Activated T-helper 2 cell treated with anti-CD3 and anti-CD28 coated beads, Interferon-gamma antibody, Interleukin-2, Interleukin-4, amounts not matched to agents 10 μg/mL and 5 μg/mL and 100 μg/mL, durations not matched to agents 14 hours and 24 hours and 36 hours (primary cell): ENCODE measurements at regions not wholly inside any gene's neighbourhood (a gene's known extent, or its start where the extent isn't known, plus 50 kb on each side); places are given as distances from the start of the nearest gene placed in this dataset.
"Not testable (repeated sequence)": the region's sequence is repeated elsewhere in the genome, so short reads cannot be mapped to it uniquely, and the experiment has no call there.

ENCODE experiments used
- DNase-seq: peaks from one replicate; pipeline ENCODE4 v3.0.0; 2021; ENCODE audit warnings: low spot score
- H3K27ac Mint-ChIP-seq: one replicate; pipeline ENCODE4 v1.8.0; 2021; ENCODE audit warnings: mixed read lengths
- H3K27me3 Mint-ChIP-seq: one replicate; pipeline ENCODE4 v1.8.0; 2021; ENCODE audit warnings: low read depth, mixed read lengths
- H3K36me3 Mint-ChIP-seq: one replicate; pipeline ENCODE4 v1.8.0; 2021; ENCODE audit warnings: low read depth, mixed read lengths
- H3K4me1 Mint-ChIP-seq: one replicate; pipeline ENCODE4 v1.8.0; 2021; ENCODE audit warnings: low read depth, mixed read lengths
- H3K4me3 Mint-ChIP-seq: one replicate; pipeline ENCODE4 v1.8.0; 2021; ENCODE audit warnings: low read depth, mild to moderate bottlenecking, moderate library complexity, mixed read lengths
- H3K9me3 Mint-ChIP-seq: one replicate; pipeline ENCODE4 v1.8.0; 2021; ENCODE audit warnings: mixed read lengths
- intact Hi-C: fragments of 100-400 bp; cut with micrococcal nuclease; formaldehyde crosslinking; loops from one replicate; pipeline ENCODE4 v1.15.1; 2023

GRCh38 chr11:96481771-96482170, 92.0 kb downstream of the JRKL start:
- no peaks in the 10 kb centered on the region for H3K27me3 Mint-ChIP-seq
- no peak overlapping the region for H3K27ac Mint-ChIP-seq
- intact Hi-C loops: no loop called here
- H3K4me3 Mint-ChIP-seq: no peak overlapping the region
- DNase-seq: no peak
- H3K4me1 Mint-ChIP-seq: no peaks in the 10 kb centered on the region
- H3K9me3 Mint-ChIP-seq: no peaks in the 10 kb centered on the region
- no peaks in the 10 kb centered on the region for H3K36me3 Mint-ChIP-seq

- no peaks in the 10 kb centered on the region for H3K27me3 Mint-ChIP-seq
- no peak for DNase-seq
- H3K4me1 Mint-ChIP-seq: no peaks in the 10 kb centered on the region
- no peaks in the 10 kb centered on the region for H3K36me3 Mint-ChIP-seq
- no peaks in the 10 kb centered on the region for H3K9me3 Mint-ChIP-seq
- intact Hi-C loops: no loop called here
- H3K27ac Mint-ChIP-seq: no peak overlapping the region
- no peak overlapping the region for H3K4me3 Mint-ChIP-seq
Observed at GRCh38 chr11:96482193-96482592, 92.4 kb downstream of the JRKL start.

DNA sequence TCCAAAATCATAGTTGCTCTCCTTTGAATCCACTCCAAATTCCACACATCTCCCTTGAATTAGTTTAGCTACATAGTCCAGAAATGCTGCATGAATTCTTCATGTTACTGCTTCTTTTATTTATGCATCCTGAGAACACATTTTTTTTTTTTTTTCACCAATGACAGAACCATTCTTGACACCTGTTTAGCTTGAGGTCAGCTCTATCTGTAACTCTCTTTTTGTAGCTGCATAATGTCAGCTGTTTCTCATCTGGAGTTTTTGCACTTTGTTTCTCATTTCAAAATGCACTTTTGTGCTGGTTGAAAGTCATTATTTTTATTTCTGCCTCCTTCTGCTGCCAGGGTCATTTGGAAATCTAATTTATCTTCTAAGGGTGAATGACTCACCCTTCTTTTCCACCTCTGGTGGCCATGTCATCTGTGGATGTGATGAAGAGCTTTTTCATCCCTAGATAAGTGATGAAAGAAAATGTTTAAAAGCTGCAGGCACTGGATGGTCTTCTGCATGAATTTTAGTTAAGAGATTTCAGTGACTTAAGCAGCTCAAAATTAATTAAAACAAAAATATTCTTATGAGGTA, 93.7 kb downstream of the JRKL start:
- intact Hi-C loops: no loop called here
- H3K9me3 Mint-ChIP-seq: no peaks in the 10 kb centered on the region
- H3K27ac Mint-ChIP-seq: no peak overlapping the region

GRCh38 chr11:96484361-96484760, 94.5 kb downstream of the JRKL start:
- H3K27ac Mint-ChIP-seq: no peak overlapping the region
- no peaks in the 10 kb centered on the region for H3K4me1 Mint-ChIP-seq
- peaks cover 4% of the 10 kb centered on the region for H3K27me3 Mint-ChIP-seq
- intact Hi-C loops: no loop called here
- H3K4me3 Mint-ChIP-seq: no peak overlapping the region
- H3K36me3 Mint-ChIP-seq: no peaks in the 10 kb centered on the region
- no peak for DNase-seq
- H3K9me3 Mint-ChIP-seq: no peaks in the 10 kb centered on the region

More for the DNA sequence above, 93.7 kb downstream of the JRKL start:
- Mint-ChIP-seq H3K4me1 (no peaks in the 10 kb centered on the region), H3K4me3 (no peak overlapping the region), H3K27me3 (peaks cover 4% of the 10 kb centered on the region), H3K36me3 (no peaks in the 10 kb centered on the region)
- no peak for DNase-seq

- DNase-seq: no peak
- Mint-ChIP-seq H3K4me3 (no peak overlapping the region), H3K4me1 (no peaks in the 10 kb centered on the region), H3K27me3 (peaks cover 4% of the 10 kb centered on the region), H3K27ac (no peak overlapping the region), H3K36me3 (no peaks in the 10 kb centered on the region), H3K9me3 (no peaks in the 10 kb centered on the region)
- intact Hi-C loops: no loop called here
Observed at GRCh38 chr11:96486890-96487611, 97.2 kb downstream of the JRKL start.

GRCh38 chr11:96488911-96489310, 99.1 kb downstream of the JRKL start:
- H3K4me1 Mint-ChIP-seq, H3K9me3 Mint-ChIP-seq, H3K36me3 Mint-ChIP-seq, H3K4me3 Mint-ChIP-seq, DNase-seq, intact Hi-C loops, H3K27ac Mint-ChIP-seq, H3K27me3 Mint-ChIP-seq: not testable (repeated sequence)

DNA sequence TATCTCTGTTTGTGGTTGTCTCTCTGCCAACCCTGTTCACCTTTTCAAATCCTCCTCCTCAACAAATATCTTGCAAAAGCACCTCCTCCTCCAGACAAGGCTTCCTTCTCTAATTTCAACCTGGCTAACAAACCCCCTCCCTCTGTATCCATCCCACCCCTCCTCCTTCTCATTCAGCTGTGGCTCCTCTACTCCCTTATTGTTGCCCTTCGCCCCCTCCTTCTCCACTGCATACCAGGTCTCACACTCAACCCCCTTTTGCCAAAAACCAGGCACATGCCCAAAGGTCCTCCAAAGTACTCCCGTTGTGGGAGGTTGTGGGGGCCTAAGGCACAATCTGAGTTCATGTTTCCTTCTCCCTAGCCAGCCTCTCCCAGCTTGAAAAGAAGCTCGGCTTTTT, 110.6 kb downstream of the JRKL start:
- no peaks in the 10 kb centered on the region for H3K27me3 Mint-ChIP-seq
- DNase-seq: no peak
- no peaks in the 10 kb centered on the region for H3K9me3 Mint-ChIP-seq
- no peak overlapping the region for H3K27ac Mint-ChIP-seq
- H3K4me1 Mint-ChIP-seq: no peaks in the 10 kb centered on the region
- intact Hi-C loops: no loop called here
- no peaks in the 10 kb centered on the region for H3K36me3 Mint-ChIP-seq
- H3K4me3 Mint-ChIP-seq: no peak overlapping the region

DNA sequence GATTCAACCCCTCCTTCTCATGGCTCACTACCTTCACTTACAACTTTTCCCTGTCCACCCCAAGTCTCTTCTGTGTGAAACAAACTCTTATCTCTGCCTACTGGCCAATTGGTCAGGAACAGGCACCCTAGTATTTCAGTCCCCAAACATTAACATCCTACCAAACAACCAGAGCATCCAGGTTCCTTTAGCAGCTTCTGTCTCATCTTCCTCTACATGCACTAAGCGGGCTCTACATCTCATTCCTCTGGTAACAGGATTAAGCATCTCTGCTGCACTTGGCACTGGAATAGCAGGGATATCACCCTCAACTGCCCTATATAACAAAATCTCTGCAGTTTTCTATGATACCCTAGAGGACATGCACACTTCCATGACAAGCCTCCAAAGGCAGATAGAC, 116.2 kb downstream of the JRKL start:
- DNase-seq: no peak
- no peak overlapping the region for H3K27ac Mint-ChIP-seq
- H3K9me3 Mint-ChIP-seq: no peaks in the 10 kb centered on the region
- H3K4me3 Mint-ChIP-seq: no peak overlapping the region
- H3K36me3 Mint-ChIP-seq: no peaks in the 10 kb centered on the region
- peaks cover 2% of the 10 kb centered on the region for H3K27me3 Mint-ChIP-seq
- intact Hi-C loops: no loop called here
- no peaks in the 10 kb centered on the region for H3K4me1 Mint-ChIP-seq

DNA sequence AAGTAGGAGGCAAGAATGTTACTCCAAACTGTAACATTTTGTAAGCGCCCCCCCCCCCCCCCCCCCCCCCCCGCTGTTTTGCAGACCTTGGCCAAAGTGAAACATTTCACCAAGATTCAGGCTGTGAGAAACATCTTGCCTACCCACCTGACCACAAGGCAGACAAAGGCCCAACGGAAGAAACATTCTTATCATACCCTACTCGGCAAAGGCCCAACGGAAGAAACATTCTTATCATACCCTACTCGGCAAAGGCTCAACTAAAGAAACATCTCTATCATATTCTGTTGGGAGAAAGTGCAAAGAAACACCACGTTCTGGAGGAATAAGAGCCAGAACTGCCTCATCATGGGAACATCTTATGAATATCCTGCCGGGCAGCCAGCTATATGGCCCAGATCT, 117.1 kb downstream of the JRKL start:
- Mint-ChIP-seq H3K27ac (no peak overlapping the region), H3K4me1 (no peaks in the 10 kb centered on the region), H3K4me3 (no peak overlapping the region), H3K9me3 (no peaks in the 10 kb centered on the region), H3K36me3 (no peaks in the 10 kb centered on the region), H3K27me3 (peaks cover 2% of the 10 kb centered on the region)
- intact Hi-C loops: no loop called here
- DNase-seq: no peak

DNA sequence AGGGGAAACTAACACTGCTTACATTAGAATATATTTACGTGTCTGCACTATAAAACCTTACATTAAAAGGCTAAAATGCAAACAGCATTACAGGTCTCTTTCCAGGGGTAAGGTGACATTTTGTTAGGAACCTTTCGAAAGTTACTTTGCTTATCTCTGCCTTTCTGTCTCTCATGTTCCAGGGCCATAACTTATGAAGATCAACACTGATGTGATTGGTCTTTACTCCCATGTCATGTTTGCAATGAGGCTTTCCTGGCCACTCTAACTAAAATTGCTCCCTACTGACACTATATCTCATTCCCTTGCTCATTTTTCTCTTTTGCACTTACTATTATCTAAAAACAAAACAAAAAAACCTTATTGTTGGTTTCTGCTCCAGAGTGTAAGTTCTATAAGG, 119.0 kb downstream of the JRKL start:
- H3K4me1 Mint-ChIP-seq: no peaks in the 10 kb centered on the region
- H3K4me3 Mint-ChIP-seq: no peak overlapping the region
- H3K27ac Mint-ChIP-seq: no peak overlapping the region
- peaks cover 2% of the 10 kb centered on the region for H3K27me3 Mint-ChIP-seq
- no peaks in the 10 kb centered on the region for H3K9me3 Mint-ChIP-seq
- intact Hi-C loops: no loop called here
- no peaks in the 10 kb centered on the region for H3K36me3 Mint-ChIP-seq
- no peak for DNase-seq

DNA sequence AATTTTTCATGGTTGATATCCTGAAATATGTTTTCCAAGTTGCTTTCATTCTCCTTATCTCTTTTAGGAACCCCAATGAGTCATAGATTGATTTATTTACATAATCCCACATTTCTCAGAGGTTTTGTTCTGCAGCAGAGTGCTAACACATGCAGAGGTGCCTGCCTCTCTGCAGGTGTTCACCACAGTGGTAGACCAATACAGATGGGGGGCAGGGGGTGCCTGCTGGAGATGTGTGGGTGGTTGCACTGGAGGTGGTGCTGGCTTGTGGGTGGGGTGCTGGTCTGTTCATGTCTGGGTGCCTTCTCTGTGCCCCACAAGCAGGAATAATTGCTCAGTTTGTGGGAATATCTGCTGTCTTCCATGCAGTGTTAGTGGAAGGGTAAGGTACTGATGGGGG, 131.1 kb downstream of the JRKL start:
- no peaks in the 10 kb centered on the region for H3K27me3 Mint-ChIP-seq
- H3K4me3 Mint-ChIP-seq: no peak overlapping the region
- DNase-seq: no peak
- no peaks in the 10 kb centered on the region for H3K9me3 Mint-ChIP-seq
- intact Hi-C loops: no loop called here
- H3K4me1 Mint-ChIP-seq: no peaks in the 10 kb centered on the region
- H3K36me3 Mint-ChIP-seq: no peaks in the 10 kb centered on the region
- no peak overlapping the region for H3K27ac Mint-ChIP-seq

DNA sequence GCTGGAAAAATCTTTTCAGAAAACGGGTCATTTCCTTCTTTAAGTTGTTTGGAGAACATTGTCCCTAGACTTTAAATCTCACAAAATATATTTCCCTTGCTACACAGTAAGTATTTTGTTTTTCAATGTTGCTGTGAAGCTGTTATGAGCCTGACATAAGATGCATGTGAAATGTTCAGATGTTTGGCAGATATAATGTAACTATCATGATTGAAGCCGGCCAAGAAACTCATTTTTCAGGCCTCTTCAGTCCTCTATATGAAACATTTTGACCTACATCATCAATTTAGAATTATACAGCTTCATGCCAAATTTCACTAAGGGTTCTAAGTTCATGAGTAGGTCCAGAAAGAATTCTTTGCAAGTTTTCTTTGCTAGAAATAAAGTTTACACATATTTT, 133.8 kb downstream of the JRKL start:
- no peak overlapping the region for H3K27ac Mint-ChIP-seq
- H3K4me1 Mint-ChIP-seq: no peaks in the 10 kb centered on the region
- intact Hi-C loops: no loop called here
- H3K4me3 Mint-ChIP-seq: no peak overlapping the region
- no peaks in the 10 kb centered on the region for H3K36me3 Mint-ChIP-seq
- DNase-seq: no peak
- no peaks in the 10 kb centered on the region for H3K9me3 Mint-ChIP-seq
- H3K27me3 Mint-ChIP-seq: no peaks in the 10 kb centered on the region

DNA sequence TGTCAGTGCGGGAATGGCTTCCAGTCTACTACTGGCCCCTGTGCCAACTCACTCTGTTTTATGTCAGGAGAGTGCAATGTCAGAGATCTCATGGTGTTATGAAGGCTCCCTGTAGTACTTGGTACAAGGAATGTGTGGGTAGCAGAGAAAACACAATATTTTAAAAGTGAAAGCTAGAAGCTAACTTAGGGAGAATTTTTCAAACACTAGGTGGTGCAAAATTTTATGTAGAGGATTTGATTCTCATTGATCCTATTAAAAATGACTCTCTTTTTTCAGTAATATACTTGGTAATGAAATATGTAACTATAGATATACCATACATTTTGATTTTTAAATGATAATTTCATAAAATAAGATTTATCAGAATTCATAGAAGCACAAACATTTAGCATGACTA, 134.7 kb downstream of the JRKL start:
- peaks cover 3% of the 10 kb centered on the region for H3K9me3 Mint-ChIP-seq
- H3K4me3 Mint-ChIP-seq: no peak overlapping the region
- H3K27ac Mint-ChIP-seq: no peak overlapping the region
- intact Hi-C loops: no loop called here
- H3K4me1 Mint-ChIP-seq: no peaks in the 10 kb centered on the region
- no peaks in the 10 kb centered on the region for H3K27me3 Mint-ChIP-seq
- H3K36me3 Mint-ChIP-seq: no peaks in the 10 kb centered on the region
- DNase-seq: no peak

- no peaks in the 10 kb centered on the region for H3K36me3 Mint-ChIP-seq
- no peaks in the 10 kb centered on the region for H3K4me1 Mint-ChIP-seq
- H3K4me3 Mint-ChIP-seq: no peak overlapping the region
- intact Hi-C loops: no loop called here
- no peaks in the 10 kb centered on the region for H3K27me3 Mint-ChIP-seq
- peaks cover 4% of the 10 kb centered on the region for H3K9me3 Mint-ChIP-seq
- no peak overlapping the region for H3K27ac Mint-ChIP-seq
- DNase-seq: no peak
Observed at GRCh38 chr11:96530473-96530872, 140.7 kb downstream of the JRKL start.
